ENCODE measurements at regions not wholly inside any gene's neighbourhood (a gene's known extent, or its start where the extent isn't known, plus 50 kb on each side); places are given as distances from the start of the nearest gene placed in this dataset.

- Histone ChIP-seq H3K14ac (ENCODE audit: insufficient read length) (no peak overlapping the region), H2BK15ac (ENCODE audit: low read length) (no peak overlapping the region), H3K79me1 (ENCODE audit: low read depth, low read length) (no peaks in the 10 kb centered on the region), H3K9ac (replicated peaks in 1 of 4; ENCODE audit: extremely low read depth in 1 of 4, low read depth in 3 of 4, low read length in 3 of 4) (no peak overlapping the region), H4K91ac (replicated peaks; ENCODE audit: insufficient read length, low read length) (no peak overlapping the region), H4K20me1 (replicated peaks in 1 of 2; ENCODE audit: control insufficient read depth in 1 of 2, insufficient read depth in 2 of 2, low read length in 2 of 2) (no peaks in the 10 kb centered on the region), H2BK120ac (replicated peaks; ENCODE audit: low read depth, low read length) (no peak overlapping the region), H2BK5ac (ENCODE audit: low read depth, low read length) (no peak overlapping the region), H3K36me3 (ENCODE audit: control insufficient read depth in 2 of 4, insufficient read depth in 4 of 4, low read length in 3 of 4) (no peaks in the 10 kb centered on the region), H3K4me2 (ENCODE audit: insufficient read depth in 1 of 2, low read depth in 2 of 2, low read length in 2 of 2) (no peak overlapping the region), H2BK12ac (ENCODE audit: low read depth, low read length) (no peak overlapping the region), H3K9me3 (ENCODE audit: insufficient read depth in 2 of 2, low read depth in 1 of 2, low read length in 1 of 2) (no peaks in the 10 kb centered on the region), H3K18ac (ENCODE audit: extremely low read depth, low read length) (no peak overlapping the region), H3K27ac (ENCODE audit: low read depth, low read length) (no peak overlapping the region), H3K79me2 (ENCODE audit: control insufficient read depth in 1 of 2, insufficient read depth in 2 of 2, low read length in 2 of 2) (no peaks in the 10 kb centered on the region), H4K5ac (ENCODE audit: insufficient read length, low read depth, low read length) (no peak overlapping the region), H3K56ac (replicated peaks; ENCODE audit: insufficient read length, low read depth, low read length) (no peak overlapping the region), H2BK20ac (ENCODE audit: low read length) (no peak overlapping the region), H3K23ac (ENCODE audit: insufficient read length) (no peak overlapping the region), H3K4ac (replicated peaks; ENCODE audit: insufficient read length, low read depth, low read length) (no peak overlapping the region), H3K27me3 (replicated peaks in 1 of 4; ENCODE audit: control insufficient read depth in 3 of 4, extremely low read depth in 1 of 4, insufficient read depth in 3 of 4, low read length in 3 of 4) (no peaks in the 10 kb centered on the region), H3K4me3 (ENCODE audit: extremely low read depth in 1 of 4, insufficient read depth in 2 of 4, low read depth in 3 of 4, low read length in 4 of 4) (no peak overlapping the region), H3K23me2 (ENCODE audit: low read depth, low read length) (no peaks in the 10 kb centered on the region), H4K8ac (ENCODE audit: extremely low read depth, insufficient read depth, low read length) (no peak overlapping the region), H2AFZ (ENCODE audit: low read length) (no peak overlapping the region), H2AK5ac (ENCODE audit: low read depth, low read length) (no peak overlapping the region), H3K4me1 (replicated peaks in 1 of 4; ENCODE audit: control insufficient read depth in 3 of 4, insufficient read depth in 4 of 4, low read length in 3 of 4) (no peaks in the 10 kb centered on the region)
- FAIRE-seq (no peak), DNase-seq (ENCODE audit: low read depth in 1 of 2, low spot score in 2 of 2) (no peak)
- ChIA-PET POLR2A (ENCODE audit: partially characterized antibody) (no interaction called here), CTCF (ENCODE audit: partially characterized antibody) (no interaction called here)
- TF ChIP-seq ASH2L (IDR thresholded peaks at IDR 0.05; ENCODE audit: low read length) (no peak), SIN3A (conservative IDR thresholded peaks at IDR 0.05 in 1 of 2, IDR thresholded peaks at IDR 0.05 in 1 of 2; ENCODE audit: low read depth in 1 of 2, low read length in 2 of 2) (no peak), HDAC2 (IDR thresholded peaks at IDR 0.05; ENCODE audit: borderline replicate concordance in 1 of 2, low read depth in 2 of 2, low read length in 2 of 2) (no peak), BRCA1 (IDR thresholded peaks at IDR 0.05; ENCODE audit: low read depth, low read length) (no peak)
- TF ChIP-seq, protein P1, sequence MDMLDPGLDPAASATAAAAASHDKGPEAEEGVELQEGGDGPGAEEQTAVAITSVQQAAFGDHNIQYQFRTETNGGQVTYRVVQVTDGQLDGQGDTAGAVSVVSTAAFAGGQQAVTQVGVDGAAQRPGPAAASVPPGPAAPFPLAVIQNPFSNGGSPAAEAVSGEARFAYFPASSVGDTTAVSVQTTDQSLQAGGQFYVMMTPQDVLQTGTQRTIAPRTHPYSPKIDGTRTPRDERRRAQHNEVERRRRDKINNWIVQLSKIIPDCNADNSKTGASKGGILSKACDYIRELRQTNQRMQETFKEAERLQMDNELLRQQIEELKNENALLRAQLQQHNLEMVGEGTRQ (IDR thresholded peaks at IDR 0.05; ENCODE audit: low read length): no peak
- WGBS, 2 experiments (ENCODE audit: extremely low coverage in 1 of 2, insufficient coverage in 1 of 2, insufficient read length in 1 of 2, insufficient replicate concordance in 2 of 2, low coverage in 1 of 2, low lambda C conversion rate in 2 of 2, missing lambda C conversion rate in 1 of 2): 83% methylated on average over 2 of the region's 2 CpGs; no CpG with 5 or more reads in 1 of the 2 experiments
Measured at GRCh38 chr17:71864755-71865154, 256.1 kb upstream of the SOX9 start.
